Endothelial cell (in vitro differentiated cells): ENCODE measurements at regions not wholly inside any gene's neighbourhood (a gene's known extent, or its start where the extent isn't known, plus 50 kb on each side); places are given as distances from the start of the nearest gene placed in this dataset.
"Not testable (repeated sequence)": the region's sequence is repeated elsewhere in the genome, so short reads cannot be mapped to it uniquely, and the experiment has no call there.

Source experiments
- DNase-seq: peaks from one replicate; pipeline ENCODE4 v3.0.0; 2021; ENCODE audit warnings: low spot score
- H3K27ac Mint-ChIP-seq: one replicate; pipeline ENCODE4 v1.8.0; 2021; ENCODE audit warnings: mixed read lengths, inconsistent platforms; ENCODE audit not compliant: unreplicated experiment
- H3K27me3 Mint-ChIP-seq: one replicate; pipeline ENCODE4 v1.8.0; 2021; ENCODE audit warnings: mild to moderate bottlenecking, moderate library complexity, mixed read lengths, inconsistent platforms; ENCODE audit not compliant: unreplicated experiment
- H3K36me3 Mint-ChIP-seq: one replicate; pipeline ENCODE4 v1.8.0; 2021; ENCODE audit warnings: mild to moderate bottlenecking, low read depth, mixed read lengths, inconsistent platforms; ENCODE audit not compliant: unreplicated experiment
- H3K4me1 Mint-ChIP-seq: one replicate; pipeline ENCODE4 v1.8.0; 2021; ENCODE audit warnings: mild to moderate bottlenecking, mixed read lengths, inconsistent platforms; ENCODE audit not compliant: unreplicated experiment
- H3K4me3 Mint-ChIP-seq: one replicate; pipeline ENCODE4 v1.8.0; 2021; ENCODE audit warnings: mild to moderate bottlenecking, mixed read lengths, inconsistent platforms; ENCODE audit not compliant: unreplicated experiment
- H3K9me3 Mint-ChIP-seq: one replicate; pipeline ENCODE4 v1.8.0; 2021; ENCODE audit warnings: mixed read lengths, inconsistent platforms; ENCODE audit not compliant: unreplicated experiment
- TF ChIP-seq, protein P1 (sequence below): fragments of 200-600 bp; sonication (generic); IDR thresholded peaks from one replicate; pipeline ENCODE4 v1.5.0; 2021; ENCODE audit warnings: antibody characterized with exemption; ENCODE audit not compliant: unreplicated experiment

DNA sequence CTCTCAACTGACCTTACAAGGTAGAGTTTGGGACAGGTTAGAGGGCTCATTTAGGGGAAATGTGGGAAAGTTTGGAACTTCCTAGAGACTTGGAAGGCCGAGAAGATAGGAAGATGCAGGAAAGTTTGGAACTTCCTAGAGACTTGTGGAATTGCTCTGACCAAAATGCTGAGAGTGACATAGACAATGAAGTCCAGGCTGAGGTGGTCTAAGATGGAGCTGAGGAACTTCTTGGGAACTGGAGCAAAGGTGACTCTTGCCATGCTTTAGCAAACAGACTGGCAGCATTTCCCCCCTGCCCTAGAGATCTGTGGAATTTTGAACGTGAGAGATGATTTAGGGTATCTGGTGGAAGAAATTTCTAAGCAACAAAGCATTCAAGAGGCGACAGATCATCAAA lies 258.9 kb upstream of the GULP1 start:
- no peak for DNase-seq
- no peaks in the 10 kb centered on the region for H3K36me3 Mint-ChIP-seq

DNA sequence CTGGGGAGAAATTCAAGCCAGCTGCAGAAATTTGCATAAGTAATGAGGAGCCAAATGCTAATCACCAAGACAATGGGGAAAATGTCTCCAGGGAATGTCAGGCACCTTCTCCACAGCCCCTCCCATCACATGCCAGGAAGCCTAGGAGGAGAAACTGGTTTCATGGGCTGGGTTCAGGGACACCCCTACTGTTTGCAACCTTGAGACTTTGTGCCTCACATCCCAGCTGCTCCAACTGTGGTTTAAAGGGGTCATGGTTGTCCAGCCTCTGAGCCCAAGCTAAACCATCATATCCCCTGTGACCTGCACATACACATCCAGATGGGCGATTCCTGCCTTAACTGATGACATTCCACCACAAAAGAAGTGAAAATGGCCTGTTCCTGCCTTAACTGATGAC lies 258.4 kb upstream of the GULP1 start:
- peaks cover 14% of the 10 kb centered on the region for H3K4me1 Mint-ChIP-seq
- DNase-seq, H3K27me3 Mint-ChIP-seq, H3K4me3 Mint-ChIP-seq, H3K27ac Mint-ChIP-seq, H3K9me3 Mint-ChIP-seq, H3K36me3 Mint-ChIP-seq: not testable (repeated sequence)

More for the DNA sequence above, 258.9 kb upstream of the GULP1 start:
- Mint-ChIP-seq H3K27me3 (peaks cover 5% of the 10 kb centered on the region), H3K9me3 (no peaks in the 10 kb centered on the region), H3K4me3 (no peak overlapping the region), H3K27ac (no peak overlapping the region), H3K4me1 (peaks cover 14% of the 10 kb centered on the region)
- TF ChIP-seq, protein P1, sequence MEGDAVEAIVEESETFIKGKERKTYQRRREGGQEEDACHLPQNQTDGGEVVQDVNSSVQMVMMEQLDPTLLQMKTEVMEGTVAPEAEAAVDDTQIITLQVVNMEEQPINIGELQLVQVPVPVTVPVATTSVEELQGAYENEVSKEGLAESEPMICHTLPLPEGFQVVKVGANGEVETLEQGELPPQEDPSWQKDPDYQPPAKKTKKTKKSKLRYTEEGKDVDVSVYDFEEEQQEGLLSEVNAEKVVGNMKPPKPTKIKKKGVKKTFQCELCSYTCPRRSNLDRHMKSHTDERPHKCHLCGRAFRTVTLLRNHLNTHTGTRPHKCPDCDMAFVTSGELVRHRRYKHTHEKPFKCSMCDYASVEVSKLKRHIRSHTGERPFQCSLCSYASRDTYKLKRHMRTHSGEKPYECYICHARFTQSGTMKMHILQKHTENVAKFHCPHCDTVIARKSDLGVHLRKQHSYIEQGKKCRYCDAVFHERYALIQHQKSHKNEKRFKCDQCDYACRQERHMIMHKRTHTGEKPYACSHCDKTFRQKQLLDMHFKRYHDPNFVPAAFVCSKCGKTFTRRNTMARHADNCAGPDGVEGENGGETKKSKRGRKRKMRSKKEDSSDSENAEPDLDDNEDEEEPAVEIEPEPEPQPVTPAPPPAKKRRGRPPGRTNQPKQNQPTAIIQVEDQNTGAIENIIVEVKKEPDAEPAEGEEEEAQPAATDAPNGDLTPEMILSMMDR, result no peak

DNA sequence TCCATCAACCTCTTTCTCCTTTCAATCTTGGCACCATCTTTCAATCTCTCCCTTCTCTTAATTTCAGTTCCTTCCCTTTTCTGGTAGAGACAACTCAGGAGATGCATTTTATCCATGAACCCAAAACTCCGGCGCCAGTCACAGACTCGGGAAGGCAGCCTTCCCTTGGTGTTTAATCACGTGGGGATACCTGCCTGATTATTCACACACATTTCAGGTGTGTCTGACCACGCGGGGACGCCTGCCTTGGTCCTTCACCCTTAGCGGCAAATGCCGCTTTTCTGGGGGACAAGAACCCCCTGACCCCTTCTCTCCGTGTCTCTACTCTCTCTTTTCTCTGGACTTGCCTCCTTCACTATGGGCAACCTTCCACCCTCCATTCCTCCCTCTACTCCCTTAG lies 257.6 kb upstream of the GULP1 start:
- peak overlapping the region; percentile 9 for H3K4me3 Mint-ChIP-seq

DNA sequence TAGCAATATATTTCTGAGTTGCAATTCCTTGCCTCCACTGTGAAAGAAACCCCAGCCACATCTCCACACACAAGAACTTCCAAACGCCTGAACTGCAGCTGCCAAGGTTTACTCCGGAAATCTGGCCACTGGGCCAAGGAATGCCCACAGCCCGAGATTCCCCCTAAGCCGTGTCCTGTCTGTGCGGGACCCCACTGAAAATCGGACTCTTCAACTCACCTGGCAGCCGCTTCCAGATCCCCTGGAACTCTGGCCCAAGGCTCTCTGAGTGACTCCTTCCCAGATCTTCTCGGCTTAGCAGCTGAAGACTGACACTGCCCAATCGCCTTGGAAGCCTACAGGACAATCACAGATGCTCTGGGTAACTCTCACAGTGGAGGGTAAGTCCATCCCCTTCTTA lies 256.3 kb upstream of the GULP1 start:
- not testable (repeated sequence) for H3K9me3 Mint-ChIP-seq, H3K36me3 Mint-ChIP-seq, H3K27me3 Mint-ChIP-seq, DNase-seq, H3K4me3 Mint-ChIP-seq, H3K27ac Mint-ChIP-seq
- H3K4me1 Mint-ChIP-seq, result peaks cover 14% of the 10 kb centered on the region

More for the DNA sequence above, 257.6 kb upstream of the GULP1 start:
- DNase-seq, H3K9me3 Mint-ChIP-seq, H3K27ac Mint-ChIP-seq, H3K27me3 Mint-ChIP-seq, H3K36me3 Mint-ChIP-seq: not testable (repeated sequence)
- H3K4me1 Mint-ChIP-seq, result peaks cover 14% of the 10 kb centered on the region

DNA sequence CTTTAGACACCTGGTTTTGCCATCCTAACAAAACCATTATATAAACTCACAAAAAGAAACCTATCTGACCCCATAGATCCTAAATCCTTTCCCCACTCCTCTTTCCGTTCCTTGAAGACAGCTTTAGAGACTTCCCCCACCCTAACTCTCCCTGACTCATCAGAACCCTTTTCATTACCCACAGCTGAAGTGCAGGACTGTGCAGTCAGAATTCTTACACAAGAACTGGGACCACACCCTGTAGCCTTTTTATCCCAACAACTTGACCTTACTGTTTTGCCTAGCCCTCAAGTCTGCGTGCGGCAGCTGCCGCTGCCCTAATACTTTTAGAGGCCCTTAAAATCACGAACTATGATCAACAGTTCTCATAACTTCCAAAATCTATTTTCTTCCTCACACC lies 254.9 kb upstream of the GULP1 start:
- H3K27ac Mint-ChIP-seq, H3K36me3 Mint-ChIP-seq, H3K27me3 Mint-ChIP-seq, DNase-seq, H3K9me3 Mint-ChIP-seq, H3K4me3 Mint-ChIP-seq: not testable (repeated sequence)
- H3K4me1 Mint-ChIP-seq, result peaks cover 14% of the 10 kb centered on the region

DNA sequence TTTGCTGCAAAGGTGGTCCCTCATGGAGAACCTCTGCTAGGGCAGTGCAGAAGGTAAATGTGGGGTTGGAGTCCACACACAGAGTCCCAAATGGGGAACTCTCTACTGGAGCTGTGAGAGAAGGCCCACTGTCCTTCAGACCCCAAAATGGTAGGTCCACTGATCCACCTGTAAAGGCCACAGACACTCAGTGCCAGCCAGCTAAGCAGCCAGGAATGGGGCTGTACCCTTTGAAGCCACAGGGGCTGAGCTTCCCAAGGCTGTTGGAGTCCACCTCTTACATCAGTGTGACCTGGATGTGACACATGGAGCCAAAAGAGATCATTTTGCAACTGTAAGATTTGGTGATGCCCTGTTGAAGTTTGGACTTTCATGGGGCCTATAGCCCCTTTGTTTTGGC lies 252.4 kb upstream of the GULP1 start:
- DNase-seq, result no peak
- Mint-ChIP-seq H3K27ac (no peak overlapping the region), H3K9me3 (no peaks in the 10 kb centered on the region), H3K4me1 (peaks cover 2% of the 10 kb centered on the region), H3K27me3 (peaks cover 3% of the 10 kb centered on the region), H3K36me3 (peaks cover 3% of the 10 kb centered on the region), H3K4me3 (no peak overlapping the region)
- TF ChIP-seq, protein P1, result no peak

DNA sequence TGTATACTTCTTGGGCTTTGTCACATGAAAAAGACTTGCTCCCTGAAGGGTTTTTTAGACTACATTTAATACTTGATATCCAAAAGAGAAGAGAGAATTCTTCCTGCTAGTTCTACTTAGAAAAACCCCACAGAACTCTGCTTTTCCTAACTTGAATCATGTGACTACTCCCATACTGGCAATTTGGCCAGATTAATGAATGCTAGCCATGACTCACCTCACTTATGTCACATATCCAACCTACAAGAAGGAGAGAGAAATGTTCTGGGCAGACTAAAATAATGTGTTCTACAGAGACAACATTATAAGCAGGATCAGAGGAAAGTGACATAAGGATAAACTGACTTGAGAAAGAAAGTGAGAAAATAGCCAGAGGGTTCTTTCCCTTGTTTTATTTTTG lies 249.3 kb upstream of the GULP1 start:
- no peaks in the 10 kb centered on the region for H3K4me1 Mint-ChIP-seq
- H3K9me3 Mint-ChIP-seq, result no peaks in the 10 kb centered on the region
- peaks cover 3% of the 10 kb centered on the region for H3K36me3 Mint-ChIP-seq
- H3K27me3 Mint-ChIP-seq, result no peaks in the 10 kb centered on the region
- no peak for DNase-seq
- no peak overlapping the region for H3K4me3 Mint-ChIP-seq
- no peak overlapping the region for H3K27ac Mint-ChIP-seq
- TF ChIP-seq, protein P1, result no peak
